OCI-LY1 (cell line): ENCODE measurements at regions not wholly inside any gene's neighbourhood (a gene's known extent, or its start where the extent isn't known, plus 50 kb on each side); places are given as distances from the start of the nearest gene placed in this dataset.

Source experiments
- CTCF ChIP-seq: fragments of 200-600 bp; sonication (generic), shearing (Covaris generic); IDR thresholded peaks from 2 replicates; pipeline ENCODE4 v1.5.1; 2017; ENCODE audit warnings: mild to moderate bottlenecking, antibody characterized with exemption, low read length, moderate library complexity, mixed read lengths
- EZH2 ChIP-seq: fragments of 200-600 bp; sonication (generic), shearing (Covaris generic); IDR thresholded peaks from 2 replicates; pipeline ENCODE4 v1.8.0; 2017; ENCODE audit warnings: borderline replicate concordance, mixed run types, mild to moderate bottlenecking, antibody characterized with exemption, low read length, moderate library complexity, mixed read lengths

- TF ChIP-seq CTCF = no peak
- no peak for TF ChIP-seq EZH2
Measured at GRCh38 chr15:54815556-54815955, 381.2 kb downstream of the RSL24D1 start.
